ENCODE measurements at regions not wholly inside any gene's neighbourhood (a gene's known extent, or its start where the extent isn't known, plus 50 kb on each side); places are given as distances from the start of the nearest gene placed in this dataset.

GRCh38 chr1:217014066-217014465 is 290.8 kb upstream of the ESRRG start:
- no peak for TF ChIP-seq CTCF (IDR thresholded peaks at IDR 0.05; ENCODE audit: borderline replicate concordance, extremely low read depth, insufficient read depth)
- H3K27me3 ChIP-seq (ENCODE audit: control insufficient read depth, insufficient read depth, low read length), result no peaks in the 10 kb centered on the region
- FAIRE-seq (no peak), DNase-seq (no peak)
- no peak overlapping the region for H3K9ac ChIP-seq (ENCODE audit: low read length in 3 of 3)
- H3K9me3 ChIP-seq (ENCODE audit: control insufficient read depth in 2 of 3, insufficient read depth in 1 of 3, low read length in 3 of 3), result no peaks in the 10 kb centered on the region
- H3K36me3 ChIP-seq (ENCODE audit: control insufficient read depth in 2 of 3, insufficient read depth in 3 of 3, low read length in 3 of 3), result no peaks in the 10 kb centered on the region
- intact Hi-C loops (cut with DNase I), result no loop called here
- H3K4me1 ChIP-seq (ENCODE audit: control insufficient read depth in 2 of 3, insufficient read depth in 2 of 3, low read depth in 1 of 3, low read length in 3 of 3), result peaks cover 0 to 5% (median 0%) of the 10 kb centered on the region in 3 donors
- no peak overlapping the region for H3K4me3 ChIP-seq (ENCODE audit: low read length in 3 of 3)
- no peak overlapping the region for H3K27ac ChIP-seq (ENCODE audit: low read depth in 2 of 2, low read length in 2 of 2)

GRCh38 chr1:217012659-217013058 is 289.4 kb upstream of the ESRRG start:
- no peaks in the 10 kb centered on the region for H3K27me3 ChIP-seq (ENCODE audit: control insufficient read depth, insufficient read depth, low read length)
- no peak for DNase-seq
- intact Hi-C loops (cut with DNase I), result no loop called here
- H3K9me3 ChIP-seq (ENCODE audit: control insufficient read depth in 2 of 3, insufficient read depth in 1 of 3, low read length in 3 of 3), result no peaks in the 10 kb centered on the region
- no peaks in the 10 kb centered on the region for H3K36me3 ChIP-seq (ENCODE audit: control insufficient read depth in 2 of 3, insufficient read depth in 3 of 3, low read length in 3 of 3)
- no peak overlapping the region for H3K27ac ChIP-seq (ENCODE audit: low read depth in 2 of 2, low read length in 2 of 2)
- peaks cover 0 to 5% (median 0%) of the 10 kb centered on the region in 3 donors for H3K4me1 ChIP-seq (ENCODE audit: control insufficient read depth in 2 of 3, insufficient read depth in 2 of 3, low read depth in 1 of 3, low read length in 3 of 3)
- TF ChIP-seq CTCF (IDR thresholded peaks at IDR 0.05; ENCODE audit: borderline replicate concordance, extremely low read depth, insufficient read depth), result no peak
- no peak for FAIRE-seq
- no peak overlapping the region for H3K4me3 ChIP-seq (ENCODE audit: low read length in 3 of 3)
- no peak overlapping the region for H3K9ac ChIP-seq (ENCODE audit: low read length in 3 of 3)

GRCh38 chr1:217011097-217011496 is 287.9 kb upstream of the ESRRG start:
- no peaks in the 10 kb centered on the region for H3K27me3 ChIP-seq (ENCODE audit: control insufficient read depth, insufficient read depth, low read length)
- H3K36me3 ChIP-seq (ENCODE audit: control insufficient read depth in 2 of 3, insufficient read depth in 3 of 3, low read length in 3 of 3), result no peaks in the 10 kb centered on the region
- H3K27ac ChIP-seq (ENCODE audit: low read depth in 2 of 2, low read length in 2 of 2), result no peak overlapping the region
- no peak for FAIRE-seq
- intact Hi-C loops (cut with DNase I), result no loop called here
- no peak for TF ChIP-seq CTCF (IDR thresholded peaks at IDR 0.05; ENCODE audit: borderline replicate concordance, extremely low read depth, insufficient read depth)
- no peak overlapping the region for H3K4me3 ChIP-seq (ENCODE audit: low read length in 3 of 3)
- no peak overlapping the region for H3K9ac ChIP-seq (ENCODE audit: low read length in 3 of 3)
- no peaks in the 10 kb centered on the region for H3K9me3 ChIP-seq (ENCODE audit: control insufficient read depth in 2 of 3, insufficient read depth in 1 of 3, low read length in 3 of 3)
- peaks cover 0 to 5% (median 0%) of the 10 kb centered on the region in 3 donors for H3K4me1 ChIP-seq (ENCODE audit: control insufficient read depth in 2 of 3, insufficient read depth in 2 of 3, low read depth in 1 of 3, low read length in 3 of 3)
- no peak for DNase-seq

- H3K4me1 ChIP-seq (ENCODE audit: control insufficient read depth in 2 of 3, insufficient read depth in 2 of 3, low read depth in 1 of 3, low read length in 3 of 3), result peaks cover 0 to 5% (median 0%) of the 10 kb centered on the region in 3 donors
- no peak overlapping the region for H3K9ac ChIP-seq (ENCODE audit: low read length in 3 of 3)
- FAIRE-seq, result no peak
- TF ChIP-seq CTCF (IDR thresholded peaks at IDR 0.05; ENCODE audit: borderline replicate concordance, extremely low read depth, insufficient read depth), result no peak
- H3K4me3 ChIP-seq (ENCODE audit: low read length in 3 of 3), result no peak overlapping the region
- no peak for DNase-seq
- H3K27ac ChIP-seq (ENCODE audit: low read depth in 2 of 2, low read length in 2 of 2), result no peak overlapping the region
- intact Hi-C loops (cut with DNase I), result no loop called here
- H3K9me3 ChIP-seq (ENCODE audit: control insufficient read depth in 2 of 3, insufficient read depth in 1 of 3, low read length in 3 of 3), result no peaks in the 10 kb centered on the region
- H3K27me3 ChIP-seq (ENCODE audit: control insufficient read depth, insufficient read depth, low read length), result no peaks in the 10 kb centered on the region
- no peaks in the 10 kb centered on the region for H3K36me3 ChIP-seq (ENCODE audit: control insufficient read depth in 2 of 3, insufficient read depth in 3 of 3, low read length in 3 of 3)
These were observed 287.0 kb upstream of the ESRRG start for GRCh38 chr1:217010253-217010652.

All from kidney (tissue), 13 donors.